HG03066 (cell line): ENCODE measurements at regions not wholly inside any gene's neighbourhood (a gene's known extent, or its start where the extent isn't known, plus 50 kb on each side); places are given as distances from the start of the nearest gene placed in this dataset.
"Not testable (repeated sequence)": the region's sequence is repeated elsewhere in the genome, so short reads cannot be mapped to it uniquely, and the experiment has no call there.

ENCODE experiments used
- ATAC-seq: cut with Tn5 transposase; IDR thresholded peaks from one replicate; pipeline ENCODE4 v1.9.1; 2021; ENCODE audit warnings: low read depth; ENCODE audit not compliant: unreplicated experiment

DNA sequence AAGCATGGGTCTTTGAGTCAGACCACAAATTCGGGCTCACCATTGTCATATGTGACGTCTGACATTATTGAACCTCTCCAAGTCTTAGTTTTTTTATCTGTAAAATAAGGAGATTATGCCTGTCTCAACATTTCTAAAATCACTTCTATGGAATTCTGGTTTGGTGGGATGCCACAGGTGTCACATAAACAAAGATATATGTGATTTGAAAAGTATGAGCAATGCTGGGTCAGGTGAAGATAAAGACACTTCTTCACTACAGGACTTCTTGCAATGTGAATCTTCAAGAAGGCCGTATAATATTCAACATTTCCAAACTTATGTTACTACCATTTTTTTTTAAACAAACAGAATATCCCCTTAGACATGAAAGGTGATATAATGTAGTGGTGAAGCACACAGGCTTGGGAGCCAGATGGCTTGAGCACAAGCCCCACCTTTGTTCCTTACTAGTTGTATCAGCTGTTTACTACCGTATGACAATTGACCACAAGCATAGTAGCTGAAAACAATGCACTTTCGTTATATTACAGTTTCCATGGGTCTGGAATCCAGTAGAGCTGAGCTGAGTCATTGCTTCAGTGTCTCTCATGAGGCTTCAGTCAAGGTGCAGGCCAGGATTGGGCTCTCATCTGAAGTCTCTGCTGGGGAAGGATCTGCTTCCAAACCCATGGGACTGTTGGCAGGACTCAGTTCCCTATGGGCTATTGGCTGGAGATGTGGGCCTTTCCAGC, 87.7 kb downstream of the UTP18 start:
- no peak for ATAC-seq

DNA sequence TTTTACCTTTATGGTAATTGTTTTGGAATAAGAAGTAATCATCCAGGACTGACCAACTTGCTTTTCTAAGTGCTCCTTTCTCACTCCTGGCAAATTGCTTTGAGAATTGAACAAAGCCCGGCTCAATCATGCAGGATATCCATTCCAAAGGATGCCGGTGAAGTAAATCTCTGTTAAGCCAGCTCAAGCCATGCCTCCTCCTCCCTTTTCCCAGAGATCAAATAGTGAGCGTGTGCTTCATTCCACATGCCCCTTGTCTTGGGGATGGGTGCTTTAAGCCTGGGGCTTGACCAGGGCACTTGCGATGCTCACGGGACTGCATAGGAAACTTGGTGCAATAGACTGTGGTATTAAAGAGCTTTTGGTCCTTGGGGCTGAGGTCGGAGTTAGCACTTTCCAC, 90.7 kb downstream of the UTP18 start:
- ATAC-seq, result no peak

DNA sequence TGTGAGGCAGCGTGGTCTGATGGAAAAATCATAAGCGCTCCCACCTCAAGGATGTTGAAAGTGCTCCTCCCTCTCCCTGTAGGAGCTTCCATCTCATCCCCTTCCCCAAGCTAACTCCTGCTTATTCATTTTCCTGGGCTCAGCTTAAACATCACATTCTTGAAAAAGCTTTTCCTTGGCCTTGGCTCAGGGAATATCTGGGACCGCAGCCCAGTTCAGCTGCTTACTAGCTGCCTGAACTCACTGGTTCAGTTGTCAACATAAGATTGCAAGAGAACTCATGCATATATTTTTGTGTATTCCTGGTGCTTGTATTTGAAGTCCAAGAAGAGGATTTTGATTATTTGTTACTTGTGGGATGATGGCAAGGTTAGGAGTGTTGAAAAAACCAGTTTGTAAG, 91.5 kb downstream of the UTP18 start:
- ATAC-seq, result no peak

DNA sequence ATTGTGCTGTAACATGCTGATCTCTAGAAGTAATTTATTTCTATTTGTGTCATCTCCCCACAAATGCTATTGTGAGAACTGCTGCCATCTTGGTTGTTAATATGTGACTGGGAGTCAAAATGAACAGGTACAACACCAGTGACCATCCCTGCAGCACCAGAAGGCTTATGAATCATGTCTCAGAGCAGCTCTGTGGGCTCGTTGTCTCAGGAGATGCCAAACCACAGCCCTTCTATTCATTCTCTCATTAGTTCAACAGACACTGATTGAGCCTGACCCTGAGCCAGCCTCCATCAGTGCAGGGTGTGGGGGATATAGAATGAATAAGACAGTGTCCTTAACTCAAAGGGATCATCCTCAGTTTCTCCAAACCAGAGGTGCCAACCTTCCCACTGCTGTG, 92.5 kb downstream of the UTP18 start:
- no peak for ATAC-seq

DNA sequence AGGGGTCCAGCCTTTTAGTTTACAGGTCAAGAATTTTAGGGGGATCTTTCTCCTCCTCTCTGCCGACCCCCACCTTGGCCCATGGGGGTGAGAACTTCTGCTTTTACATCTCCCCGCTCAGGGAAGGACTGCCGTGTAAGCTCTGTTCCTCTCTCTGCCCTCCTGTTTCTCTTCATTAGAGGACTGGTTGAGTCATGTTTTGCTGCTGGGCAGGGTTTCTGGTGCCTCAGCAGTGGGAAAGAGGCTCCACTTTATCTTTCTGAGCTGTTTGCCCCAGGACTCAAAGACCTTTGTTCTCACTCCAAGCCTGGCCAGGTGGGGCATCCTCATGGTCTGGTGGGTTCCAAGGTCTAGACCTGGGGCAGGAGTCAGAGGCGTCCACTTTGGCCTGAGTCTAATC, 93.0 kb downstream of the UTP18 start:
- ATAC-seq, result no peak

DNA sequence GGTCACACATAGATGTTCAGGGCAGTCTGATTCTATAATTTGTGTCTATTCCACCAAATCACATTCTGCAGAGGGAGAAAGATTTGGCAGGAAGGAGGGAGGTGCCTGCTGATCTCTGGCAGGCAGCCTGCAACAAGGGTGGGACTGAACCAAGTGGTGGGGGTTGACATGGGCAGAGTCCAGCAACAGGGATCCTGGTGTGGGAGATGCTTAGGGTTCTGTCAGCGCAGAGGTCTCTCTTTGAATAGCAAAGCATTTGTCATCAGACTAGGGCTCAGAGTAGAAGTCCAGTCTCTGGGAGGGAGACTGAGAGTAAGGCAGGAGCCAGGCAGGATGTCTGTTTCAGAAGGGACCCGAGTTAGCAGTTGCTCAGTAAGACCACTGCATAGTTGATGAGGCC, 94.6 kb downstream of the UTP18 start:
- no peak for ATAC-seq

DNA sequence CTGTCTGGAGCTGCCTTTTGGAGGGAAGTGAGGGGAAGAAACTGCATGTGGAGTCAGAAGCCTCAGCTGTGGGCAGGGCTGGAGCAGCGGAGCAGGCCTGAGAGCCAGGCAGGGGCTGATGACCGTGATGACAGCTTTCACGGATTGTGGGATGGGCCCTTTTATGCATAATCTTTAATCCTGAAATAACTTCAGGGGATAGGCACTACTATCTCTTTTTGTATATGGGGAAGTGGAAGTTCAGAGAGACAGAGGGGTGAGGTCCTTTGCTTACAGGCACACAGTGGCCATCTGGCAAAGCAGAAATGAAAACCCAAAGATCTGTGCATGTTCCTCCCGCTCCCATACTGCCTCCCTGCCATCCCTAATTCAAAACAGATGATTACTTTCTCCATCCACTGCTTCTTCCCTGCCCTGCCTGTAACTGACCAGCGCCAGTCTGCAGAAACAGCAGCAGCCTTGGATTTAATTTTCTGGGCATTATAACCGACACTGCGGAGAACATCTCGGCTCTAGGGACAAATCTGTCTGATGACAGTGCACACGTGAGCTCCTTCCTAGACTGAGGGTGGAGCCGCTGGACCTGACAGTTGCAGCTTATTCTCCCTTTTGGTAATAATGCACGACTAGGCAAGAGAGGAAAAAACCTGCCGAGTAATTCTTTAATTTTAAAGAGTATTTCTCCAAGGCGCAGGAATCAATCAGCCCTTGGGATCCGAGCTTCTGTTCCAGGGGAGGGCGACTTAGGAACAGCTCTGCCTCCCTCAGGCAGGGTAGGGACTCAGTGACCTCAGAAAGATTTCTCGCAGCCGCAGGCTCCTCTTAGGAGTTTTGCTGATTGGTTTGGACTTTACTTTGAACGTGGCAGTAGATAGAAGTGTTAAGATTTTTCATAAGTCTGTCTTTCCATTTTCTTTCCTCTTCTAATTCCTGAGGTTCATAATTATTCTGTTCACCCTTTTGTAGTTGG, 95.4 kb downstream of the UTP18 start:
- ATAC-seq, result no peak

DNA sequence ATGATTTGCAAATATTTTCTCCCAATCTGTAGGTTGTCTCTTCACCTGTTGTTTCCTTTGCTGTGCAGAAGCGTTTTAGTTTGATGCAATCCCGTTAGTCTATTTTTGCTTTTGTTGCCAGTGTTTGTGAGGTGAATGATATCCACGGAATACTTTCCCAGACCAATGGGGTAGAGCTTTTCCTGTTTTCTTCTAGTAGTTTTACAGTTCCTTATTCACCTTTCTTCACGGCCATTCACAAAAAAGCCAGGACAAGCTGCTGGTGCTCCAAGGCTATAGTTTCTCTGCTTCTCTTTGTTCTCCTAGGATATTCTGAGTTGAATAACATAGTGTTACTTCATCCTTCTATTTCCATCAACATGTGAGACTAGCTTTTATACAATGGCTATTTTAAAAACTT, 98.7 kb downstream of the UTP18 start:
- no peak for ATAC-seq

DNA sequence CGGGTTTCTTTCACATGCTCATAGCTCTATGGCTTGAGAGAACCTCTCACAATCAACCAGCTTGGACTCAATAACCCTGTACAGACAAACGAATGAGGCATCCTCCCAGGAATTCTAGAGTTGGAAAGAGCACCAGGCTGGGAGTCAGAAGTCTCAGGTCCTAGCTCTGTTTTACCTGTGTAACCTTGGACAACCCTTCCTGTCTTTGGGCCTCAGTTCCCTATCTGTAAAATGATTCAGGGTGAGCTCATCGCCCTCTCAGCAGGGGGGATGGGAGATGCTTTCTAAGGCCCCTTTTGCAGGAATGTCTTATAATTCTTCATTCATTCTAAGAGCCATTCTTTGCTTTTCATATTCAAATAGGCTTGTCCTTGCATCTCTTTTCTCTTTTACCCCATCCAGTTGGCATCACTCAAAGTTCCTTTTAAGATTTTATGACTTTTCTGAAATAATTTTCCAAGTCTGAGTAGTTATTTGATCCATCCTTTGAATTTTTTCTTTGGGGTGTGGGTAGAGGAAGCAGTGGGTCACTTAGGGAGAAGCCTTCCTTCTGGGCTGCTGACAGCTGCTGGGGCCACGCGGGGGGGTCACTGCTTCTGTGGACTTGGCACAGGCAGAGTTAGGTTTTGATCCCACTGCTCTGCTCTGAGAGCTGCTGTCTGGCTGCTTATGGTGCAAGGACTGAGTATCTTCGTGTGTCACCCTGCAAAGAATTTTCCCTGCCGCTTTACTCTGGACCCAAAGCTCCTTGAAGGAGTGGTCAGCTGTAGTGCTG, 102.7 kb downstream of the UTP18 start:
- no peak for ATAC-seq

DNA sequence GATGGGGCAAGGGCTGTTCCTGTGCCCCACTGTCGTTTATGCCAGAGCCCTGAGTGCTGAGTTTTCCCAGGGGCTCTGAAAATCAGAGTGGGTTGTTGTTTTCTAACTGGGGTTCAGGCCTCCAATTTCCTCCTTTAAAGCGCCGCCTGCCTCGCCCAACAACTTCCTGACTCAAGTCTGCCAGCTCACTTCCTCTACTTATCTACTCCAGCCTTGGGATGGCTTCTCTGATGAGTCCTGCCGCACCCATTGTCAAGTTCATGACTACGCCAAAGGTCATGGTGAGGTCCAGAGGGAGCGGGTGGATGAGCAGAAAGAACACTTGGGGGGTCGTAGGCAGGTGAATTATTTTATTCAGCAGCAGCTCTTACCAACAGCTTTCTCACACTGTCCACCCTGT, 104.7 kb downstream of the UTP18 start:
- no peak for ATAC-seq

DNA sequence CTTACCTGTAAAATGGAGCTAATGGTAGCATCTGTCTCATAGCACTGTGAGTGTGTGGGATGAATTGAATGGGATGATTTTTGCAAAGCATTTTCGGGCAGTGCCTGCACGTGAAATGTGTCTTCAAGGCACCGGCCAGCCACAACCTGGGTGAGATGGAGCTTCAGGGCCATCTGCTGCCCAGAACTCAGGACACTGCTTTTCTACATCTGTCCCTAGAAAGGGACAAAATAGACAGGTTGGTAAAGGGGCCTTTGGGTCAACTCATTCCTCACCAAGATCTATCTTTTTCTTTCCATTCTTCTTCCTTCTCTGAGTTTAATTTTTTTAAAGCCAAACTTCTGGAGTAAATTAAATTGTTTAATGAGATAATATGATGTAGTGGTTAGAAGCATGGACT, 106.5 kb downstream of the UTP18 start:
- no peak for ATAC-seq

DNA sequence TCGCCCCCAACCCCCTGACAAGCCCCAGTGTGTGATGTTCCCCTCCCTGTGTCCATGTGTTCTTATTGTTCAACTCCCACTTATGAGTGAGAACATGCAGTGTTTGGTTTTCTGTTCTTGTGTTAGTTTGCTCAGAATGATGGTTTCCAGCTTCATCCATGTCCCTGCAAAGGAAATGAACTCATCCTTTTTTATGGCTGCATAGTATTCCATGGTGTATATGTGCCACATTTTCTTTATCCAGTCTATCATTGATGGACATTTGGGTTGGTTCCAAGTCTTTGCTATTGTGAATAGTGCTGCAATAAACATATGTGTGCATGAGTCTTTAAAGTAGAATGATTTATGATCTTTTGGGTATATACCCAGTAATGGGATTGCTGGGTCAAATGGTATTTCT, 107.5 kb downstream of the UTP18 start:
- ATAC-seq, result not testable (repeated sequence)

DNA sequence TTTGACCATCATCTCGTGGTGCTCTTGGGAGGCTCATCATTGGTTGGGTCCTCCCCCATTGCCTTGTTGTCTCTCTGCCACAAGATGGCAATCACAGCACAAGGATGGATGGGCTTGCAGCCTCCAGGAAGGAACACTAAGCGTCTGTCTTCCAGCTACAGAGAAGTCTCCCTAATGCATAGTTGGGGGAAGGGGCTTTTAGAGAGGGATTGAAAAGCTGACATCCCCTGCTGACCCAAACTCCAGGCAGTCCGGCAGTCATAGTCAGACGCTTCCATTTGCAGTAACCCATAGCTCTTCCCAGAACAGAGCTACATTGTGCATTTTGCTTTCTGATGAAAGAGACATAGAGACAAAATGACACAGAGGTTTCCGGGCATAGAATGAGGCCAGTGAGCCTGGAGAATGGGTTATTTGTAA, 111.4 kb downstream of the UTP18 start:
- no peak for ATAC-seq

DNA sequence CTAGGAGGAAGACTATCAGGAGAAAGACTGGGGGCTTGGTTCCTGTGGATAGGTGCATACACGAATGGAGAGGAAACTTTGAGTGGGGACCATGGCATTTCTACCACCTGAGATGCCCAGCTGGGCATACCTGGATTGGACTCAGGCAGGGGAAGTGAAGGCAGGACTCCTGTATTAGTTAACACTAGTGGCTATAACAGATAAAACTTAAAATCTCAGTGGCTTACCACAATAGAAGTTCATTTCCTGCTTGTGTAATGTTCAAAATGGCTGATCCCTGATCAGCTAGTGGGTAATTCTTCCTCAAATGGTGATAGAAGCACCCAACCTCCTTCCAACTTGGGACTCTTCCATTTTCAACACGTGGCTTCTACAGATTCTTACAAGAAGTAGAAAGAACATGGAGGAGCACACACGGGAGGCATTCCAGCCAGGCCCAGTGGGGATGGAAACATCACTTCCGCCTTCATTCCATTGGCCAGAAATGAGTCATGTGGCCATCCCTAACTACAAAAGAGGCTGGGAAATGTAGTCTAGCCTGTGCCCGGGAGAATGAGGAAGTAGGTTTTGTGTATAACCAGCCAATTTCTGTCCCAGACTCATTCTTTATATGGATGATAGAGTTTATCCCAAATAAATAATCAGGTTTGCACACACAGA, 112.1 kb downstream of the UTP18 start:
- ATAC-seq, result peak; percentile 91

DNA sequence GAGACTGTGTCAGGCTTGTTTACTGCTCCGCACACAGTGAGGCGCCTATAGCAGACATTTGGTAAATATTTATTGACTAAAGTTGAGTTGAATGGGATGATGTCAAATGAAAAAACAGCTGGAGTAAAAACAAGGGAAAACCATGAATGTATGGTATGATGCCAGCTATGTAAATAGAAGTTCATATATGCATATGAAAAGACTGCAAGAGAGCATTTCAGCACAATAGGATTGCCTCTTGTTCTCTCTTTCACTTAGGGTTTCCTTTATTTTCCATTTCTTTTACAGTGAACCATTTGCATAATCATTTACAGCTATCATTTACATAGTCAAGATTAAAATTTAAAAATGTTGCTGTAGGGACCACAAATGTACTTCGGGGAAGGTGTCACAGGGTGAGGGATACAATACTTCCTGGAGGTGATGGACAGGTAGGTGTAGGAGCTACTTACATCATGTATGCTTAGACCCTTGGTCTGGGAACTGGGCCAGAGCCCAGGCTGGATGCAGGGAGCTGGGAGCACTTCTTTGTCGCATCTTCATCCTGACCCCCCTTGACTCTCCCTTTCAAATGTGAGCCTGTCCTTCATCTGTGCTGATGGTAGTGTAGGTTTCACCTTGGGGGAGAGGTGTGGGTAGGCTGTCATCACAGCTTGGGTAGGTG, 113.3 kb downstream of the UTP18 start:
- ATAC-seq, result no peak

DNA sequence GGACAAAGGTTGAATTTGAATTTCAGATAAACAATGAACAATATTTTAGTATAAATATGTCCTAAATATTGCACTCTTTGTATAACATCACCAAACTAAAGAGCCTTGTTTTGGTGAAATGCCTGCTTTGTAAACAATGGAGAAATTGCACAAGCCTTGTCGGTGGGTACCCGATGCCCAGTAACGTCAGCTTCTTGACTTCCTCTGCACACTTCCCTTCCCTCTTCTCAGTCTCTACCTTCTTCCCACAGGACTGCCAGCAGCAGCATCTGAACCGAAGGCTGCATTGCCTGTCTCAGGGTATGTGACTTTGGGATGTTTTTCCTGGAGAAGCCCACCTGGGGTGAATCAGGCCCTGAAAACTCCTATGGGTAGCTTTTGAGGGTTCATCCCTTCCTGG, 113.9 kb downstream of the UTP18 start:
- ATAC-seq, result no peak

DNA sequence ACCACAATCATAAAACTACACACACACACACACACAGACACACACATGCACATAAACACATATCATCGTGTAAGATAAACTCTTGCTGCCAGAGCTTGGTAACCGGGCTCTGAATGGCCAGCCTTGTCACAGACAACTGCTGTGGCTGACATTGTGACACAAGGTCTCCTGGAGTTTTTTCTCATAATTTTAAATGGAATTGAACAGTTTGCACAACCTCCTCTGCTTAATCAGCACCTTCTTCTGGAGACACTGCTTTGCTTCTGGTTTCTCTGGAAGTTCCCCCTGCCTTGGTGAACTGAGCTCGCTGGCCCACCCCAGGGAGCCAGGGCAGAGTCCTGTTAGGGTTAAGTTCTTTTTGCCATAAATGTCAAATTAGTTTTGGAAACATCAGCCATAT, 115.4 kb downstream of the UTP18 start:
- no peak for ATAC-seq

DNA sequence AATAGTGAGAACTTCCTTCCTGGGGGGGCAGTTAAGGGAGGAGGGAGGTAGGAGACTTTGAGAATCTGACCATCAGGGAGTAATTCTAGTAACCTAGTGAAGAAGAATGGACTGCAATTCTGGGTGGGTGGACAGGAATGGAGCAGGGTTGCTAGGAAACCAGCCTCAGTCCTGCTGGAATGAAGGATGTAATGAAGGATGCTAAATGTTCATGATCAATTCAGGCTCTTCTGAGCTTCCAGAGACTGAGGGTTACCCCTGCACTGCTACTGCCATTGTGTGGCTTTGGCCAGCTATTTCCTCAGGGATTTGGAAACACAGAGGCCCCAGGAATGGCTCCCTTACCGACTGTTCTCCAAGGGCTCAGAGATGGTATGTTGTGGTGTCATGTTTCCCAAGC, 116.4 kb downstream of the UTP18 start:
- no peak for ATAC-seq

DNA sequence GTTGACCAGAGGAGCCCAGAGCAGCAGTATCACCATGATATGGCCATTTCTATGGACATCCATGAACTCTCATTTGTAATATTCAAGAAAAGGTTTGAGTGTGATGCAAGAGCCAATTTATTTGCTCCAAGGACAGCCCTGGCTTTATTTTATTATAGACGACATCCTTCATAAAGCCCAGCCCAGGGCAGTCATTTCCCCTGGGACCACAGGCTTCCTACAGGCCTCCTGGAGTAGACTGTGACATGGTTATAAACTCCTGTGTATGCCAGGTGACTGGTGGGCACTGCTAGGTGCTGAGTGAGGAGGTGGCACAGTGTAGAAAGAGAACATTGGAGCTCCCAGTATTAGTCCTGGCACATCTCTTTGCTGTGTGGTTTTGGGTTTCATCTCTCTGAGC, 120.9 kb downstream of the UTP18 start:
- ATAC-seq, result no peak

DNA sequence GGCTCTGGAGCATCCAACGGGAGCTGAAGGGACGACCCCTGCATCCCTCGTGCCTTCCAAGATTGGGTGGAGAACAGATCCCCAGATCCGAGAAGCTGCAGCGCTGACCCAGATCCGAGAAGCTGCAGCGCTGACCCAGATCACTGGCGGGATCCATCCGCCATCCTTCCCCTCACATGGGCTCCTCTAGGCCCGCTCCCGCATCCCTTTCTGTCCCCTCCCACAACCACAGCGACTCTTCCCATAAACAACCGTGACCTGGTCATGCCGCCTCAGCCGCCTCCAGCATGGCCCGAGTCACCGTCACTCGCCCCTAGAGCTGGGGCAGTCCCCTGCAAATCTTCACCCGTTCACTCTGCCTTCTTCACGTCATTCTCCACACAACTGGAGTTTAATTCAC, 124.9 kb downstream of the UTP18 start:
- ATAC-seq, result no peak
